PC-9 (cell line): ENCODE measurements at regions not wholly inside any gene's neighbourhood (a gene's known extent, or its start where the extent isn't known, plus 50 kb on each side); places are given as distances from the start of the nearest gene placed in this dataset.

Experiments
- CTCF ChIP-seq: fragments of 200-600 bp; sonication (generic); conservative IDR thresholded peaks from 2 replicates; pipeline ENCODE4 v1.6.1; 2017; ENCODE audit warnings: mixed run types, antibody characterized with exemption, mild to moderate bottlenecking, moderate library complexity
- EZH2 ChIP-seq: fragments of 200-600 bp; sonication (generic); IDR thresholded peaks from 2 replicates; pipeline ENCODE4 v1.8.0; 2017; ENCODE audit warnings: antibody characterized with exemption, low read depth

- TF ChIP-seq CTCF, result no peak
- no peak for TF ChIP-seq EZH2
These were observed 780.2 kb upstream of the ADGRL2 start for GRCh38 chr1:81020506-81020905.
